Breast epithelium (tissue), 3 donors: ENCODE measurements at regions not wholly inside any gene's neighbourhood (a gene's known extent, or its start where the extent isn't known, plus 50 kb on each side); places are given as distances from the start of the nearest gene placed in this dataset.

Source experiments
- POLR2A ChIP-seq: fragments of 450-650 bp; IDR thresholded peaks from one replicate; pipeline ENCODE4 v1.6.1; 2016; ENCODE audit warnings: antibody characterized with exemption, mild to moderate bottlenecking, moderate library complexity
- TF ChIP-seq, protein P1 (sequence below), 3 donors: fragments of 450-650 bp; IDR thresholded peaks; one replicate each; pipeline ENCODE4 v1.5.1; 2016 to 2017; ENCODE audit warnings: antibody characterized with exemption in 3 of 3, mild to moderate bottlenecking in 3 of 3, moderate library complexity in 3 of 3

- no peak for TF ChIP-seq POLR2A
- TF ChIP-seq, protein P1, sequence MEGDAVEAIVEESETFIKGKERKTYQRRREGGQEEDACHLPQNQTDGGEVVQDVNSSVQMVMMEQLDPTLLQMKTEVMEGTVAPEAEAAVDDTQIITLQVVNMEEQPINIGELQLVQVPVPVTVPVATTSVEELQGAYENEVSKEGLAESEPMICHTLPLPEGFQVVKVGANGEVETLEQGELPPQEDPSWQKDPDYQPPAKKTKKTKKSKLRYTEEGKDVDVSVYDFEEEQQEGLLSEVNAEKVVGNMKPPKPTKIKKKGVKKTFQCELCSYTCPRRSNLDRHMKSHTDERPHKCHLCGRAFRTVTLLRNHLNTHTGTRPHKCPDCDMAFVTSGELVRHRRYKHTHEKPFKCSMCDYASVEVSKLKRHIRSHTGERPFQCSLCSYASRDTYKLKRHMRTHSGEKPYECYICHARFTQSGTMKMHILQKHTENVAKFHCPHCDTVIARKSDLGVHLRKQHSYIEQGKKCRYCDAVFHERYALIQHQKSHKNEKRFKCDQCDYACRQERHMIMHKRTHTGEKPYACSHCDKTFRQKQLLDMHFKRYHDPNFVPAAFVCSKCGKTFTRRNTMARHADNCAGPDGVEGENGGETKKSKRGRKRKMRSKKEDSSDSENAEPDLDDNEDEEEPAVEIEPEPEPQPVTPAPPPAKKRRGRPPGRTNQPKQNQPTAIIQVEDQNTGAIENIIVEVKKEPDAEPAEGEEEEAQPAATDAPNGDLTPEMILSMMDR (IDR thresholded peaks at IDR 0.05): no peak
These were observed 365.5 kb downstream of the SHQ1 start for GRCh38 chr3:72482589-72483321.
